HCT116 (cell line): ENCODE measurements at regions not wholly inside any gene's neighbourhood (a gene's known extent, or its start where the extent isn't known, plus 50 kb on each side); places are given as distances from the start of the nearest gene placed in this dataset.

Experiments
- ATAC-seq: fragments of 200-7000 bp; cut with Tn5 transposase; 2 replicates; pipeline ENCODE4 v1.9.1; 2020; ENCODE audit warnings: mild to moderate bottlenecking, moderate library complexity
- BruUV-seq: library from RNA; stranded (reverse); fragments of 400-500 nt; replicated peaks from 2 replicates; lab custom pipeline; 2021; lab: Mats Ljungman, UMichigan
- CTCF ChIA-PET: fragments of 300-600 bp; sonication (Branson Sonifier 250); formaldehyde crosslinking; loops from one replicate; lab custom pipeline; 2021; ENCODE audit warnings: antibody characterized with exemption; lab: Charles Lee
- POLR2A ChIA-PET: fragments of 300-600, 350-600 bp; sonication (Branson Sonifier 250); formaldehyde crosslinking; loops from one replicate; lab custom pipeline; 2021; ENCODE audit warnings: antibody characterized with exemption; lab: Charles Lee
- RAD21 ChIA-PET, 2 experiments: fragments of 300-600 bp; sonication (Branson Sonifier 250); formaldehyde crosslinking; loops; one replicate each; lab custom pipeline; 2023; ENCODE audit warnings: low total read pairs in 2 of 2; ENCODE audit not compliant: uncharacterized antibody in 2 of 2, unreplicated experiment in 2 of 2, low non-redundant PET in 1 of 2; lab: Charles Lee
- DNase-seq: peaks from one replicate; pipeline ENCODE4 v3.0.0-alpha.2; 2010; ENCODE audit warnings: low read depth, low spot score
- H2AFZ ChIP-seq: fragments of 200-600 bp; shearing (Covaris generic), sonication (generic); 2 replicates; pipeline ENCODE4 v1.6.1; 2017; ENCODE audit warnings: low read depth, mixed run types, mixed read lengths, antibody characterized with exemption, low read length; ENCODE audit not compliant: poor library complexity, severe bottlenecking
- H3K27ac ChIP-seq: 2 replicates; pipeline ENCODE4 v1.5.1; 2012; ENCODE audit warnings: low read depth, low read length
- H3K27me3 ChIP-seq: fragments of 200-600 bp; sonication (generic); 2 replicates; pipeline ENCODE4 v1.6.1; 2016; ENCODE audit warnings: mixed run types, low read length, mixed read lengths; ENCODE audit not compliant: insufficient read depth
- H3K36me3 ChIP-seq, 2 experiments: fragments of 200-500 bp in 1 of 2; fragments of 200-600 bp in 1 of 2; sonication (Bioruptor generic) in 1 of 2; sonication (generic) in 1 of 2; 2 replicates each; pipeline versions ENCODE4 v1.5.1 to v1.6.1; 2014 to 2016; ENCODE audit warnings: low read length in 2 of 2, inconsistent platforms in 1 of 2, mixed read lengths in 1 of 2, mixed run types in 1 of 2; ENCODE audit not compliant: insufficient read depth in 2 of 2, control insufficient read depth in 1 of 2
- H3K4me1 ChIP-seq, 2 experiments: fragments of 200-600 bp in 1 of 2; sonication (generic) in 1 of 2; 2 replicates each; pipeline versions ENCODE4 v1.5.1 to v1.6.1; 2012 to 2017; ENCODE audit warnings: low read length in 2 of 2, inconsistent platforms in 1 of 2, mild to moderate bottlenecking in 1 of 2, mixed read lengths in 1 of 2, mixed run types in 1 of 2, moderate library complexity in 1 of 2; ENCODE audit not compliant: insufficient read depth in 2 of 2, control insufficient read depth in 1 of 2
- H3K4me2 ChIP-seq: fragments of 200-600 bp; sonication (generic); 2 replicates; pipeline ENCODE4 v1.6.1; 2017; ENCODE audit warnings: mixed run types, low read length, mixed read lengths
- H3K4me3 ChIP-seq, 2 experiments: fragments of 200-600 bp in 1 of 2; sonication (generic) in 1 of 2; replicated peaks in 1 of 2; 2 replicates each; pipeline ENCODE4 v1.5.1; 2011 to 2016; ENCODE audit warnings: low read length in 2 of 2, control low read depth in 1 of 2, low read depth in 1 of 2, mild to moderate bottlenecking in 1 of 2, mixed read lengths in 1 of 2, mixed run types in 1 of 2
- H3K79me2 ChIP-seq: fragments of 200-600 bp; sonication (generic); 2 replicates; pipeline ENCODE4 v1.6.1; 2017; ENCODE audit warnings: mild to moderate bottlenecking, mixed run types, low read length, moderate library complexity, mixed read lengths; ENCODE audit not compliant: insufficient read depth
- H3K9ac ChIP-seq: fragments of 200-600 bp; sonication (generic); 2 replicates; pipeline ENCODE4 v1.6.1; 2016; ENCODE audit warnings: low read length, mixed read lengths
- H3K9me2 ChIP-seq: fragments of 200-600 bp; sonication (generic), shearing (Covaris generic); 2 replicates; pipeline ENCODE4 v1.6.1; 2017; ENCODE audit warnings: mixed run types, mild to moderate bottlenecking, moderate library complexity; ENCODE audit not compliant: insufficient read depth
- H3K9me3 ChIP-seq, 2 experiments: fragments of 200-500 bp in 1 of 2; fragments of 200-600 bp in 1 of 2; sonication (Bioruptor generic) in 1 of 2; sonication (generic) in 1 of 2; 2 replicates each; pipeline ENCODE4 v1.6.1; 2014 to 2017; ENCODE audit warnings: low read length in 2 of 2, mixed read lengths in 2 of 2, inconsistent platforms in 1 of 2, low read depth in 1 of 2, mild to moderate bottlenecking in 1 of 2, mixed run types in 1 of 2, moderate library complexity in 1 of 2; ENCODE audit not compliant: control insufficient read depth in 1 of 2, insufficient read depth in 1 of 2
- H4K20me1 ChIP-seq: fragments of 200-600 bp; sonication (generic), shearing (Covaris generic); 2 replicates; pipeline ENCODE4 v1.6.1; 2017; ENCODE audit warnings: mixed run types, mild to moderate bottlenecking, moderate library complexity; ENCODE audit not compliant: insufficient read depth
- CBX3 ChIP-seq: IDR thresholded peaks from 2 replicates; pipeline ENCODE4 v1.6.1; 2012; ENCODE audit warnings: low read depth
- CEBPB ChIP-seq: IDR thresholded peaks from 2 replicates; pipeline ENCODE4 v1.6.1; 2012; ENCODE audit warnings: low read depth
- EGR1 ChIP-seq: IDR thresholded peaks from 2 replicates; pipeline ENCODE4 v1.6.1; 2012; ENCODE audit warnings: low read depth
- ELF1 ChIP-seq: IDR thresholded peaks from 2 replicates; pipeline ENCODE4 v1.6.1; 2012; ENCODE audit warnings: low read depth, borderline replicate concordance
- EZH2phosphoT487 ChIP-seq: fragments of 200-600 bp; IDR thresholded peaks from 2 replicates; pipeline ENCODE4 v1.6.1; 2018; ENCODE audit warnings: antibody characterized with exemption, borderline replicate concordance
- FOSL1 ChIP-seq: IDR thresholded peaks from 2 replicates; pipeline ENCODE4 v1.6.1; 2012; ENCODE audit warnings: low read depth
- POLR2A ChIP-seq: IDR thresholded peaks from 2 replicates; pipeline ENCODE4 v1.7.0; 2011; ENCODE audit warnings: borderline replicate concordance; ENCODE audit not compliant: insufficient read depth, insufficient read length; ENCODE audit errors: extremely low read depth
- POLR2AphosphoS5 ChIP-seq: IDR thresholded peaks from 2 replicates; pipeline ENCODE4 v1.6.1; 2011; ENCODE audit warnings: mild to moderate bottlenecking, low read depth, low read length, moderate library complexity
- RAD21 ChIP-seq: IDR thresholded peaks from 2 replicates; pipeline ENCODE4 v1.6.1; 2012; ENCODE audit warnings: low read depth, mild to moderate bottlenecking
- SIN3A ChIP-seq: IDR thresholded peaks from 2 replicates; pipeline ENCODE4 v1.6.1; 2012; ENCODE audit warnings: low read depth
- SP1 ChIP-seq: IDR thresholded peaks from 2 replicates; pipeline ENCODE4 v1.6.1; 2012; ENCODE audit warnings: low read depth
- SRF ChIP-seq: IDR thresholded peaks from 2 replicates; pipeline ENCODE4 v1.6.1; 2012; ENCODE audit warnings: low read depth
- YY1 ChIP-seq: IDR thresholded peaks from 2 replicates; pipeline ENCODE4 v1.6.1; 2011; ENCODE audit warnings: low read length, low read depth, moderate library complexity, mild to moderate bottlenecking; ENCODE audit not compliant: insufficient replicate concordance; ENCODE audit errors: extremely low read depth
- ZBTB33 ChIP-seq: IDR thresholded peaks from 2 replicates; pipeline ENCODE4 v1.6.1; 2011; ENCODE audit warnings: mild to moderate bottlenecking, low read length, moderate library complexity; ENCODE audit not compliant: insufficient replicate concordance; ENCODE audit errors: extremely low read depth
- ZFX ChIP-seq: fragments of 450-650 bp; IDR thresholded peaks from 2 replicates; pipeline ENCODE4 v1.6.1; 2017
- ZNF274 ChIP-seq: fragments of 200-500 bp; sonication (Bioruptor generic); IDR thresholded peaks from 2 replicates; pipeline ENCODE4 v1.6.1; 2014; ENCODE audit warnings: mild to moderate bottlenecking, low read depth, low read length, inconsistent platforms
- intact Hi-C: fragments of 100-400 bp; cut with micrococcal nuclease; formaldehyde crosslinking; loops from 2 replicates; pipeline ENCODE4 v1.10.0; 2022
- TF ChIP-seq, protein P1 (sequence below): IDR thresholded peaks from 2 replicates; pipeline ENCODE4 v1.6.1; 2012; ENCODE audit warnings: low read depth
- TF ChIP-seq, protein P2 (sequence below): IDR thresholded peaks from 2 replicates; pipeline ENCODE4 v1.6.1; 2012
- TF ChIP-seq, protein P3 (sequence below): IDR thresholded peaks from 2 replicates; pipeline ENCODE4 v1.6.1; 2012

GRCh38 chr14:44732144-44732543, 225.1 kb upstream of the FSCB start:
- DNase-seq (no peak), ATAC-seq (no peak)
- CTCF ChIA-PET: no interaction called here
- Histone ChIP-seq H3K4me1 (no peaks in the 10 kb centered on the region), H3K9ac (no peak overlapping the region), H3K36me3 (no peaks in the 10 kb centered on the region), H4K20me1 (no peaks in the 10 kb centered on the region), H3K4me3 (no peak overlapping the region), H3K9me3 (no peaks in the 10 kb centered on the region), H3K9me2 (no peaks in the 10 kb centered on the region), H3K4me2 (no peak overlapping the region), H3K27ac (no peak overlapping the region), H3K27me3 (no peaks in the 10 kb centered on the region), H2AFZ (no peak overlapping the region), H3K79me2 (no peaks in the 10 kb centered on the region)
- POLR2A ChIA-PET: no interaction called here
- intact Hi-C loops: no loop called here
- TF ChIP-seq SP1 (no peak), EGR1 (no peak), YY1 (no peak), CBX3 (no peak), ZNF274 (no peak), FOSL1 (no peak), RAD21 (no peak), ZBTB33 (no peak), ELF1 (no peak), CEBPB (no peak), SIN3A (no peak), POLR2A (no peak), EZH2phosphoT487 (no peak), SRF (no peak), POLR2AphosphoS5 (no peak), ZFX (no peak)
- TF ChIP-seq, protein P1, sequence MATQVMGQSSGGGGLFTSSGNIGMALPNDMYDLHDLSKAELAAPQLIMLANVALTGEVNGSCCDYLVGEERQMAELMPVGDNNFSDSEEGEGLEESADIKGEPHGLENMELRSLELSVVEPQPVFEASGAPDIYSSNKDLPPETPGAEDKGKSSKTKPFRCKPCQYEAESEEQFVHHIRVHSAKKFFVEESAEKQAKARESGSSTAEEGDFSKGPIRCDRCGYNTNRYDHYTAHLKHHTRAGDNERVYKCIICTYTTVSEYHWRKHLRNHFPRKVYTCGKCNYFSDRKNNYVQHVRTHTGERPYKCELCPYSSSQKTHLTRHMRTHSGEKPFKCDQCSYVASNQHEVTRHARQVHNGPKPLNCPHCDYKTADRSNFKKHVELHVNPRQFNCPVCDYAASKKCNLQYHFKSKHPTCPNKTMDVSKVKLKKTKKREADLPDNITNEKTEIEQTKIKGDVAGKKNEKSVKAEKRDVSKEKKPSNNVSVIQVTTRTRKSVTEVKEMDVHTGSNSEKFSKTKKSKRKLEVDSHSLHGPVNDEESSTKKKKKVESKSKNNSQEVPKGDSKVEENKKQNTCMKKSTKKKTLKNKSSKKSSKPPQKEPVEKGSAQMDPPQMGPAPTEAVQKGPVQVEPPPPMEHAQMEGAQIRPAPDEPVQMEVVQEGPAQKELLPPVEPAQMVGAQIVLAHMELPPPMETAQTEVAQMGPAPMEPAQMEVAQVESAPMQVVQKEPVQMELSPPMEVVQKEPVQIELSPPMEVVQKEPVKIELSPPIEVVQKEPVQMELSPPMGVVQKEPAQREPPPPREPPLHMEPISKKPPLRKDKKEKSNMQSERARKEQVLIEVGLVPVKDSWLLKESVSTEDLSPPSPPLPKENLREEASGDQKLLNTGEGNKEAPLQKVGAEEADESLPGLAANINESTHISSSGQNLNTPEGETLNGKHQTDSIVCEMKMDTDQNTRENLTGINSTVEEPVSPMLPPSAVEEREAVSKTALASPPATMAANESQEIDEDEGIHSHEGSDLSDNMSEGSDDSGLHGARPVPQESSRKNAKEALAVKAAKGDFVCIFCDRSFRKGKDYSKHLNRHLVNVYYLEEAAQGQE: no peak
- TF ChIP-seq, protein P2, sequence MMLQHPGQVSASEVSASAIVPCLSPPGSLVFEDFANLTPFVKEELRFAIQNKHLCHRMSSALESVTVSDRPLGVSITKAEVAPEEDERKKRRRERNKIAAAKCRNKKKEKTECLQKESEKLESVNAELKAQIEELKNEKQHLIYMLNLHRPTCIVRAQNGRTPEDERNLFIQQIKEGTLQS: no peak
- TF ChIP-seq, protein P3, sequence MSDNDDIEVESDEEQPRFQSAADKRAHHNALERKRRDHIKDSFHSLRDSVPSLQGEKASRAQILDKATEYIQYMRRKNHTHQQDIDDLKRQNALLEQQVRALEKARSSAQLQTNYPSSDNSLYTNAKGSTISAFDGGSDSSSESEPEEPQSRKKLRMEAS: no peak
- RAD21 ChIA-PET: no interaction called here
- no TSS peak for BruUV-seq
